ENCODE measurements at regions not wholly inside any gene's neighbourhood (a gene's known extent, or its start where the extent isn't known, plus 50 kb on each side); places are given as distances from the start of the nearest gene placed in this dataset.

DNA sequence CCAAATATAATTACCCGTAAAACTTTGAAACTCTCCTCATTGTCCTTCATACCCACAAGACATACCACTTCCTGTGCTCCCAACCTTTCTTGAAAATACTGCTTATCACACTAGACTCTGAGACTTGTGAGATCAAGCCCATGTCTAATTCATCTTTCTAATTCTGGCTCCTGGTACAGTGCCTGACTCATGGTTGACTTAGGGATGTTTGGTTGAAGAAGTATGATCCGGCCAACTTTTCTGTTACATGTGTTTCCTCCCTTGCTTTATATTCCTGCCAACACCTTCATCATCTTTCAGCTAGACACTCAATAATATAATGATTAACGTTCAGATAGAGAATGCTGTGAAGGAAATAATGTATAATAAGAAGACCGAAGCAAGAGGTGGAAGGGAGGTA is 58.2 kb downstream of the MEX3B start:
- H3K4me3 Mint-ChIP-seq = no peak overlapping the region
- H3K27me3 Mint-ChIP-seq (ENCODE audit: low read depth) = no peaks in the 10 kb centered on the region
- no peak overlapping the region for H3K27ac Mint-ChIP-seq
- H3K9me3 Mint-ChIP-seq (ENCODE audit: insufficient read depth) = peaks cover 11% of the 10 kb centered on the region
- no peaks in the 10 kb centered on the region for H3K4me1 Mint-ChIP-seq (ENCODE audit: low read depth)
- no peaks in the 10 kb centered on the region for H3K36me3 Mint-ChIP-seq (ENCODE audit: low read depth)
- CTCF ChIA-PET = no interaction called here
- DNase-seq (no peak), ATAC-seq (no peak)
- POLR2A ChIA-PET = no interaction called here

DNA sequence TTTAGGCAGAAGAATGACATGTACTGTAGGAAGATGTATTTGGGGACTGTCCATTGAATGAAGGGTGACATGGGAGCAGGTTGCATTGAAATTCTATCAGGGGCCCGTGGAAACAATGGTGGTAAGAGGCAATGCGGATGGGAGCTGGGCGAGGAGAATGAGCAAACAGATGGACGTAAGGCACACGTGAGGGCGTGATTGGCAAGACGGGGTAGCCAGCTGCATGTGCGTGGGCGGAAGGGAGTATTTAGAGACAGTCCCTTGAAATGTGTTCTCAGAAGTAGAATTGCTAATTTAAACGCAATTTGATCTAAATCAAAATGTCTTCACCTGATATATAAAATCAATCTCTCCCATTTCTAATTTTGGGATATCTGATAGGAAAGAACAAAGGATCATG is 62.3 kb downstream of the MEX3B start:
- H3K9me3 Mint-ChIP-seq (ENCODE audit: insufficient read depth) = no peaks in the 10 kb centered on the region
- no peak for ATAC-seq
- no peaks in the 10 kb centered on the region for H3K27me3 Mint-ChIP-seq (ENCODE audit: low read depth)
- POLR2A ChIA-PET = no interaction called here
- no peak for DNase-seq
- no peaks in the 10 kb centered on the region for H3K36me3 Mint-ChIP-seq (ENCODE audit: low read depth)
- no peaks in the 10 kb centered on the region for H3K4me1 Mint-ChIP-seq (ENCODE audit: low read depth)
- no peak overlapping the region for H3K4me3 Mint-ChIP-seq
- CTCF ChIA-PET = no interaction called here
- no peak overlapping the region for H3K27ac Mint-ChIP-seq

- Mint-ChIP-seq H3K27ac (no peak overlapping the region), H3K9me3 (ENCODE audit: insufficient read depth) (no peaks in the 10 kb centered on the region), H3K4me1 (ENCODE audit: low read depth) (no peaks in the 10 kb centered on the region), H3K36me3 (ENCODE audit: low read depth) (no peaks in the 10 kb centered on the region), H3K4me3 (no peak overlapping the region), H3K27me3 (ENCODE audit: low read depth) (no peaks in the 10 kb centered on the region)
- POLR2A ChIA-PET = no interaction called here
- CTCF ChIA-PET = no interaction called here
- DNase-seq (no peak), ATAC-seq (no peak)
Observed at GRCh38 chr15:81982808-81983207, 63.0 kb downstream of the MEX3B start.

GRCh38 chr15:81981908-81982307 is 63.9 kb downstream of the MEX3B start:
- no peak for ATAC-seq
- DNase-seq = no peak
- Mint-ChIP-seq H3K27me3 (ENCODE audit: low read depth) (no peaks in the 10 kb centered on the region), H3K27ac (no peak overlapping the region), H3K36me3 (ENCODE audit: low read depth) (no peaks in the 10 kb centered on the region), H3K4me3 (no peak overlapping the region), H3K4me1 (ENCODE audit: low read depth) (no peaks in the 10 kb centered on the region), H3K9me3 (ENCODE audit: insufficient read depth) (no peaks in the 10 kb centered on the region)
- POLR2A ChIA-PET = no interaction called here
- CTCF ChIA-PET = no interaction called here

DNA sequence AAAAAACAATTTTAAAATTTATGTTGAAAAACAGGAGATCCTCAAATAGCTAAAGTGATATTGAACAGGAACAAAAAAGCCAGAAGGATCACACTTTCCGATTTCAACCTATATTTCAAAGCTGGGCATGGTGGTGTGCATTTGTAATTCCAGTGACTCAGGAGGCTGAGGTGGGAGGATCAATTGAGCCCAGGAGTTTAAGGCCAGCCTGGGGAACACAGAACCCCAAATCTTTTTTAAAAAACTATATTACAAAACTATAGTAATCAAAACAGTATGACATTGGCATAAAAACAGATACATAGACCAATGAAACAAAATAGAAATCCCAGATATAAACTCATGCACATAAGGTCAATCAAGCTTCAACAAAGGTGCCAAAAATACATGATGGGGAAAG is 68.4 kb downstream of the MEX3B start:
- no peak overlapping the region for H3K4me3 Mint-ChIP-seq
- H3K9me3 Mint-ChIP-seq (ENCODE audit: insufficient read depth) = peaks cover 4% of the 10 kb centered on the region
- H3K27ac Mint-ChIP-seq = no peak overlapping the region
- DNase-seq (no peak), ATAC-seq (no peak)
- H3K36me3 Mint-ChIP-seq (ENCODE audit: low read depth) = no peaks in the 10 kb centered on the region
- H3K27me3 Mint-ChIP-seq (ENCODE audit: low read depth) = no peaks in the 10 kb centered on the region
- CTCF ChIA-PET = no interaction called here
- H3K4me1 Mint-ChIP-seq (ENCODE audit: low read depth) = no peaks in the 10 kb centered on the region
- POLR2A ChIA-PET = no interaction called here

DNA sequence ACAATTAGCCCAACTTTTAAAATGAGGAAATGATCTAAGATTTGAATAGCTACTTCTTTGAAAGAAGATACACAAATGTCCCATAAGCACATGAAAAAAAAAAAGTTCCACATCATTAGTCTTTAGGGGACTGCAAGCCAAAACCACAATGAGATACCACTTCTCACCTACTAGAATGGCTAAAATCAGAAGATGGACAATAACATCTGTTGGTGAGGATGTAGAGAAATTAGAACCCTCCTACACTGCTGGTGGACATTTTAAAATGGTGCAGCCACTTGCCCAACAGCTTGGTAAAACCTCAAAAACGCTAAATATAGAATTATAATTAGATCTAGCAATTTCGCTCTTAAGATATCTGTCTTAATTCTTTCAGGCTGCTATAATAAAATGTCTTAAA is 77.1 kb downstream of the MEX3B start:
- no peak overlapping the region for H3K27ac Mint-ChIP-seq
- DNase-seq (no peak), ATAC-seq (no peak)
- CTCF ChIA-PET = no interaction called here
- no peaks in the 10 kb centered on the region for H3K9me3 Mint-ChIP-seq (ENCODE audit: insufficient read depth)
- H3K27me3 Mint-ChIP-seq (ENCODE audit: low read depth) = no peaks in the 10 kb centered on the region
- POLR2A ChIA-PET = no interaction called here
- no peaks in the 10 kb centered on the region for H3K36me3 Mint-ChIP-seq (ENCODE audit: low read depth)
- no peaks in the 10 kb centered on the region for H3K4me1 Mint-ChIP-seq (ENCODE audit: low read depth)
- H3K4me3 Mint-ChIP-seq = no peak overlapping the region

DNA sequence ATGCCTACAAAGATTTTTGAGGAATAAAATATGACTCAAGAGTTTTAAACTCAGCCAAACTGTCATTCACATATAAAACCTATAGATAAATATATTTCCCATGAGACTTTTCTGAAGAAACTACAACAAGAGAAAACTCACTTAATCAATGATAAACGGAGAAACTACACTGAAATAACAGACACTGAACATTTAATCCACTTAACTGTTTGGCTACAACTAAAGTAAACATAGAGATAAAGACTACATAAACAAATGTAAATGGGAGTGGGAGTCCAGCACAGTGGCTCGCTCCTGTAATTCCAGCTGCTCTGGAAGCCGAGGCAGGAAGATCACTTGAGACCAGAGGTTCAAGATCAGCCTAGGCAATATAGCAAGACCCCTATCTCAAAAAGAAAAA is 79.2 kb downstream of the MEX3B start:
- H3K9me3 Mint-ChIP-seq (ENCODE audit: insufficient read depth) = no peaks in the 10 kb centered on the region
- no peak overlapping the region for H3K27ac Mint-ChIP-seq
- CTCF ChIA-PET = no interaction called here
- no peak for DNase-seq
- no peaks in the 10 kb centered on the region for H3K27me3 Mint-ChIP-seq (ENCODE audit: low read depth)
- H3K36me3 Mint-ChIP-seq (ENCODE audit: low read depth) = no peaks in the 10 kb centered on the region
- no peaks in the 10 kb centered on the region for H3K4me1 Mint-ChIP-seq (ENCODE audit: low read depth)
- POLR2A ChIA-PET = no interaction called here
- no peak for ATAC-seq
- no peak overlapping the region for H3K4me3 Mint-ChIP-seq

- H3K27me3 Mint-ChIP-seq (ENCODE audit: low read depth) = no peaks in the 10 kb centered on the region
- ChIA-PET POLR2A (no interaction called here), CTCF (no interaction called here)
- no peaks in the 10 kb centered on the region for H3K4me1 Mint-ChIP-seq (ENCODE audit: low read depth)
- H3K27ac Mint-ChIP-seq = no peak overlapping the region
- H3K36me3 Mint-ChIP-seq (ENCODE audit: low read depth) = no peaks in the 10 kb centered on the region
- no peak for DNase-seq
- H3K9me3 Mint-ChIP-seq (ENCODE audit: insufficient read depth) = no peaks in the 10 kb centered on the region
- no peak for ATAC-seq
- no peak overlapping the region for H3K4me3 Mint-ChIP-seq
Observed at GRCh38 chr15:81962482-81962881, 83.3 kb downstream of the MEX3B start.

- ChIA-PET CTCF (no interaction called here), POLR2A (no interaction called here)
- no peak for ATAC-seq
- H3K27ac Mint-ChIP-seq = no peak overlapping the region
- DNase-seq = no peak
- no peaks in the 10 kb centered on the region for H3K9me3 Mint-ChIP-seq (ENCODE audit: insufficient read depth)
- H3K36me3 Mint-ChIP-seq (ENCODE audit: low read depth) = no peaks in the 10 kb centered on the region
- no peaks in the 10 kb centered on the region for H3K27me3 Mint-ChIP-seq (ENCODE audit: low read depth)
- H3K4me1 Mint-ChIP-seq (ENCODE audit: low read depth) = no peaks in the 10 kb centered on the region
- no peak overlapping the region for H3K4me3 Mint-ChIP-seq
Observed at GRCh38 chr15:81959196-81959595, 86.6 kb downstream of the MEX3B start.

GRCh38 chr15:81957698-81958097 is 88.1 kb downstream of the MEX3B start:
- Mint-ChIP-seq H3K27me3 (ENCODE audit: low read depth) (no peaks in the 10 kb centered on the region), H3K4me1 (ENCODE audit: low read depth) (no peaks in the 10 kb centered on the region), H3K9me3 (ENCODE audit: insufficient read depth) (no peaks in the 10 kb centered on the region), H3K36me3 (ENCODE audit: low read depth) (no peaks in the 10 kb centered on the region), H3K27ac (no peak overlapping the region), H3K4me3 (no peak overlapping the region)
- CTCF ChIA-PET = no interaction called here
- no peak for ATAC-seq
- DNase-seq = no peak
- POLR2A ChIA-PET = no interaction called here

DNA sequence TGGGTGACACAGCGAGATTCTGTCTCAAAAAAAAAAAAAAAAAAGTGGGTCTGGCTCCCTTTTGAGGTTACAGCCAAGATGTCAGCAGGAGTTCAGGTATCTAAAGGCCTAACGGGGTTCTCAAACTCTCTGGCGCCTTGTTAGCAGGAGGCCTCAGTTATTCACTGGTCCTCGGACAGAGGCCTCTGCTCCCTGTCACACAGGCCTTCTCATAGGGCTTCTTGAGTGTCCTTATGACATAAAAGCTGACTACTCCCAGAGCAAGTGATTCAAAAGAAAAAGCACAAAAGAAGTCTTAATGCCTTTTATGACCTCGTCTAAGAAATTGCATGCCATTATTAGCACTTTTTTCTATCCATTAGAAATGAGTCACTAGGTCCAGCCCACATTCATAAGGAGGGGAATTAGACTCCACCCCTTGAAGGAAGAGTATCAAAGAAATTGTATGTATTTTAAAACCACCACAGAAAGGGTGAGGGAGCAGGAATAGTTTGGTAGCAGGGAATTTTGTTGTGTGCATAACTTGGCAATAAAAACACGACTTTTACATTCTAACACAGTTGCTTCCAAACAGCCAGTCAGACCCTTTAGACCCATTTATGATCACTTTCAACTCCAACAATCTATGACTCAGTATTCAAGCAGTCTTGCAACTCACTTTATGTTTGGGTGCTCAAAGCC is 90.3 kb downstream of the MEX3B start:
- Mint-ChIP-seq H3K4me1 (ENCODE audit: low read depth) (no peaks in the 10 kb centered on the region), H3K4me3 (no peak overlapping the region), H3K27ac (no peak overlapping the region), H3K36me3 (ENCODE audit: low read depth) (no peaks in the 10 kb centered on the region), H3K27me3 (ENCODE audit: low read depth) (no peaks in the 10 kb centered on the region), H3K9me3 (ENCODE audit: insufficient read depth) (no peaks in the 10 kb centered on the region)
- ChIA-PET CTCF (interaction anchor here (1.0 to 1.3 kb wide), 2 partner anchors 15 kb away, joined by 3 read pairs; no protein-coding TSS in a partner anchor), POLR2A (no interaction called here)
- no peak for ATAC-seq
- no peak for DNase-seq

GRCh38 chr15:81954158-81954783 is 91.5 kb downstream of the MEX3B start:
- H3K36me3 Mint-ChIP-seq (ENCODE audit: low read depth) = no peaks in the 10 kb centered on the region
- no peaks in the 10 kb centered on the region for H3K27me3 Mint-ChIP-seq (ENCODE audit: low read depth)
- CTCF ChIA-PET = interaction anchor here (1.3 kb wide), 1 partner anchor 14 kb away, joined by 3 read pairs; no protein-coding TSS in a partner anchor
- POLR2A ChIA-PET = no interaction called here
- ATAC-seq (no peak), DNase-seq (no peak)
- H3K9me3 Mint-ChIP-seq (ENCODE audit: insufficient read depth) = no peaks in the 10 kb centered on the region
- H3K27ac Mint-ChIP-seq = no peak overlapping the region
- H3K4me3 Mint-ChIP-seq = no peak overlapping the region
- H3K4me1 Mint-ChIP-seq (ENCODE audit: low read depth) = no peaks in the 10 kb centered on the region

DNA sequence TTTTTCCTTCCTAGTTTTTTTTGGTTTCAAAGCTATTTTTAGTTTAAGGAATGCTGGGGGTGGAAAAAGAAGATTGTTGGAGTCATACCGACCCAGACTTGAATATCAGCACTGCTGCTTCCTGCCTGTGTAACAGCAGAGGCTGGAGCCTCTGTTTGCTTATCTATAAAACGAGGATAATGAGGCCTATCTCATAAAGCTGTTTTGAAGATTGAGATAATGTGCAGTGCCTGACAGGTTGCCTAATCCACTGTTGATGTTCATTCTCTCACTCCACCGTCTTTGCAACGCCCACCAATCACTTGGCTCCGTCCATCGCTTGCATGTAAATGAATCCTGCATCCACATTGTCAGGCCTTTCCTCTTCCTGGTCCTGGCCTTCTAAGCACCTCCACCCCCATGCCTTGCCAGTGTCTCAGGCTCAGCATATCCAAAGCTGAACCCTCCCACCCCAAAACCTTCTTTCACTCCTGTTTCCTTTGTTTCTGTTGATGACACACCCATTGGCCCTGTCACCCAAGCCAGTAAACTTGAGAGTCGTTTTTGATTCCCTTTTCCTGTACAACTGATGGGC is 94.9 kb downstream of the MEX3B start:
- no peaks in the 10 kb centered on the region for H3K27me3 Mint-ChIP-seq (ENCODE audit: low read depth)
- H3K4me3 Mint-ChIP-seq = no peak overlapping the region
- DNase-seq = no peak
- ChIA-PET POLR2A (no interaction called here), CTCF (no interaction called here)
- H3K9me3 Mint-ChIP-seq (ENCODE audit: insufficient read depth) = no peaks in the 10 kb centered on the region
- H3K4me1 Mint-ChIP-seq (ENCODE audit: low read depth) = no peaks in the 10 kb centered on the region
- no peak for ATAC-seq
- H3K27ac Mint-ChIP-seq = no peak overlapping the region
- no peaks in the 10 kb centered on the region for H3K36me3 Mint-ChIP-seq (ENCODE audit: low read depth)

All from activated CD8-positive, alpha-beta T cell treated with anti-CD3 and anti-CD28 coated beads, Interleukin-2, amount 10 ng/mL, durations not matched to agents 7 days and 5 days (primary cell).